Lower leg skin (tissue), 3 donors: ENCODE measurements at regions not wholly inside any gene's neighbourhood (a gene's known extent, or its start where the extent isn't known, plus 50 kb on each side); places are given as distances from the start of the nearest gene placed in this dataset.

ENCODE experiments used
- POLR2A ChIP-seq, 2 donors: fragments of 450-650 bp; IDR thresholded peaks; one replicate each; pipeline ENCODE4 v1.6.1; 2016 to 2017; ENCODE audit warnings: antibody characterized with exemption in 2 of 2, mild to moderate bottlenecking in 1 of 2, moderate library complexity in 1 of 2
- TF ChIP-seq, protein P1 (sequence below), 3 donors: fragments of 450-650 bp; IDR thresholded peaks; one replicate each; pipeline ENCODE4 v1.5.1; 2016; ENCODE audit warnings: antibody characterized with exemption in 3 of 3, mild to moderate bottlenecking in 3 of 3, moderate library complexity in 2 of 3

DNA sequence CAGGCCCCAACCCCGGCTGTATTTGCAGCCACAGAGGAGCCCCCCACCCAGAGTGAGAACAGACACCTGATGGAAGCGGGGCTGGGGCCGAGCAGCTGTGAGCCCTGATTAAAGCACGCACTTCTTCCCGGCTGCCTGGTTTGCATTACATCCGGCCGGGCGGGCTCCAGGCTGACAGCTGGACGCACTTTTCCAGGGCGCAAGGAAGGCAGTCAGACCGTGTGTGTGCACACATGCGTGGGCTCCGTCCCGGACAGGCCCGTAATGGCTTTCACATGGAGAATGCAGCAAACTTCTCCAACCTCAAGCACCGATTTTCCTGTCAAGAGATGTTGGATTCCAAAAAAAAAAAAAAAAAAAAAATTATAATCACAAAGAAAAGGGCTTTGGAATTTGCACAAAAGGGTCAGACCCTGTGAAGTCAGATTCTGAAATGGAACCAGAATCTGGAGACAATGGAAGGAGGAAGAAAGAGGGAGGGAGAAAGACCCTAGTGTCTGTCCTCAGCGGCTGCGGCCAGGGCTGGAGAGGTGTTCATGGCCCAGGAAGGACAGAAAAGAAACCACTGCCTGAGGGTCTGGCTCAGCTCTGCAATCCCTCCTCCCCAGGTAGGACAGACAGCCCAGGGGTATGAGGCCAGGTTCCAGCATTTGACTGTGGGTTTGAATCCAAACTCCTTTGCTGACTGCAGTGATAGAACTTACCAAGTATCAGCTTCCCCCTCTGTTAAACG, 365.5 kb downstream of the MN1 start:
- no peak for TF ChIP-seq POLR2A (IDR thresholded peaks at IDR 0.05)
- TF ChIP-seq, protein P1, sequence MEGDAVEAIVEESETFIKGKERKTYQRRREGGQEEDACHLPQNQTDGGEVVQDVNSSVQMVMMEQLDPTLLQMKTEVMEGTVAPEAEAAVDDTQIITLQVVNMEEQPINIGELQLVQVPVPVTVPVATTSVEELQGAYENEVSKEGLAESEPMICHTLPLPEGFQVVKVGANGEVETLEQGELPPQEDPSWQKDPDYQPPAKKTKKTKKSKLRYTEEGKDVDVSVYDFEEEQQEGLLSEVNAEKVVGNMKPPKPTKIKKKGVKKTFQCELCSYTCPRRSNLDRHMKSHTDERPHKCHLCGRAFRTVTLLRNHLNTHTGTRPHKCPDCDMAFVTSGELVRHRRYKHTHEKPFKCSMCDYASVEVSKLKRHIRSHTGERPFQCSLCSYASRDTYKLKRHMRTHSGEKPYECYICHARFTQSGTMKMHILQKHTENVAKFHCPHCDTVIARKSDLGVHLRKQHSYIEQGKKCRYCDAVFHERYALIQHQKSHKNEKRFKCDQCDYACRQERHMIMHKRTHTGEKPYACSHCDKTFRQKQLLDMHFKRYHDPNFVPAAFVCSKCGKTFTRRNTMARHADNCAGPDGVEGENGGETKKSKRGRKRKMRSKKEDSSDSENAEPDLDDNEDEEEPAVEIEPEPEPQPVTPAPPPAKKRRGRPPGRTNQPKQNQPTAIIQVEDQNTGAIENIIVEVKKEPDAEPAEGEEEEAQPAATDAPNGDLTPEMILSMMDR (IDR thresholded peaks at IDR 0.05) = no peak
